Keratinocyte (primary cell): ENCODE measurements at regions not wholly inside any gene's neighbourhood (a gene's known extent, or its start where the extent isn't known, plus 50 kb on each side); places are given as distances from the start of the nearest gene placed in this dataset.

Source experiments
- CTCF ChIP-seq, 3 experiments: IDR thresholded peaks in 1 of 3; conservative IDR thresholded peaks in 1 of 3; optimal IDR thresholded peaks in 1 of 3; 2 replicates in 2 of 3; 3 replicates in 1 of 3; pipeline versions ENCODE3 to v1.5.1; 2011; ENCODE audit warnings: low read length in 3 of 3, mild to moderate bottlenecking in 3 of 3, moderate library complexity in 2 of 3, control low read depth in 1 of 3, inconsistent platforms in 1 of 3; ENCODE audit not compliant: insufficient read depth in 2 of 3; ENCODE audit errors: extremely low read depth in 1 of 3
- EZH2 ChIP-seq: IDR thresholded peaks from one replicate; pipeline ENCODE4 v1.6.1; 2012; ENCODE audit warnings: inconsistent platforms, mild to moderate bottlenecking, low read length, moderate library complexity

GRCh38 chr2:221343524-221343923, 228.6 kb downstream of the EPHA4 start:
- no peak for TF ChIP-seq CTCF (optimal IDR thresholded peaks at IDR 0.05 in 1 of 3, IDR thresholded peaks at IDR 0.05 in 1 of 3, conservative IDR thresholded peaks at IDR 0.05 in 1 of 3; ENCODE audit: extremely low read depth in 1 of 3, insufficient read depth in 2 of 3, low read length in 3 of 3)
- no peak for TF ChIP-seq EZH2
